H1 (cell line): ENCODE measurements at regions not wholly inside any gene's neighbourhood (a gene's known extent, or its start where the extent isn't known, plus 50 kb on each side); places are given as distances from the start of the nearest gene placed in this dataset.

Experiments
- CTCF ChIA-PET: fragments of 300-600 bp; sonication (Branson Sonifier 250); formaldehyde crosslinking; loops from one replicate; lab custom pipeline; 2021; ENCODE audit not compliant: partially characterized antibody; lab: Charles Lee
- POLR2A ChIA-PET: fragments of 300-600 bp; sonication (Branson Sonifier 250); formaldehyde crosslinking; loops from one replicate; lab custom pipeline; 2021; ENCODE audit warnings: inconsistent platforms; ENCODE audit not compliant: partially characterized antibody; lab: Charles Lee
- DNase-seq, 2 experiments: peaks; one replicate each; pipeline versions ENCODE4 v3.0.0 to v3.0.0-alpha.2; 2010 to 2022; ENCODE audit warnings: low spot score in 2 of 2, low read depth in 1 of 2, mixed read lengths in 1 of 2
- FAIRE-seq: peaks from 2 replicates; lab custom pipeline; 2011; peaks lifted over from hg19 to GRCh38; lab: Jason Lieb, UNC
- H2AFZ ChIP-seq: 2 replicates; pipeline ENCODE4 v1.8.1; 2012; ENCODE audit warnings: low read length, inconsistent platforms
- H2AK5ac ChIP-seq: 2 replicates; pipeline ENCODE4 v1.6.1; 2013; ENCODE audit warnings: low read depth, low read length
- H2BK120ac ChIP-seq: replicated peaks from 2 replicates; pipeline ENCODE3; 2013; ENCODE audit warnings: low read depth, low read length, inconsistent platforms
- H2BK12ac ChIP-seq: 2 replicates; pipeline ENCODE4 v1.6.1; 2013; ENCODE audit warnings: low read depth, low read length
- H2BK15ac ChIP-seq: 2 replicates; pipeline ENCODE4 v1.6.1; 2013; ENCODE audit warnings: low read length
- H2BK20ac ChIP-seq: 2 replicates; pipeline ENCODE4 v1.6.1; 2013; ENCODE audit warnings: low read length
- H2BK5ac ChIP-seq: 2 replicates; pipeline ENCODE4 v1.6.1; 2013; ENCODE audit warnings: low read depth, low read length
- H3K14ac ChIP-seq: 2 replicates; pipeline ENCODE4 v1.6.1; 2013; ENCODE audit warnings: inconsistent platforms; ENCODE audit not compliant: insufficient read length
- H3K18ac ChIP-seq: 2 replicates; pipeline ENCODE4 v1.6.1; 2013; ENCODE audit warnings: low read length; ENCODE audit errors: extremely low read depth
- H3K23ac ChIP-seq: 2 replicates; pipeline ENCODE4 v1.6.1; 2013; ENCODE audit warnings: inconsistent platforms; ENCODE audit not compliant: insufficient read length
- H3K23me2 ChIP-seq: 2 replicates; pipeline ENCODE4 v1.6.1; 2013; ENCODE audit warnings: low read depth, low read length
- H3K27ac ChIP-seq: 2 replicates; pipeline ENCODE4 v1.6.1; 2011; ENCODE audit warnings: low read depth, low read length, inconsistent platforms
- H3K27me3 ChIP-seq, 4 experiments: replicated peaks in 1 of 4; 1 replicate in 1 of 4; 2 replicates in 3 of 4; pipeline versions ENCODE4 v1.6.1 to v1.8.1; 2011 to 2013; ENCODE audit warnings: low read length in 3 of 4, mild to moderate bottlenecking in 3 of 4, inconsistent platforms in 2 of 4, mixed read lengths in 2 of 4, moderate library complexity in 1 of 4; ENCODE audit not compliant: control insufficient read depth in 3 of 4, insufficient read depth in 3 of 4; ENCODE audit errors: extremely low read depth in 1 of 4
- H3K36me3 ChIP-seq, 4 experiments: 2 replicates each; pipeline versions ENCODE4 v1.6.1 to v1.8.1; 2011 to 2013; ENCODE audit warnings: mild to moderate bottlenecking in 4 of 4, low read length in 3 of 4, moderate library complexity in 2 of 4, control low read depth in 1 of 4, inconsistent platforms in 1 of 4; ENCODE audit not compliant: insufficient read depth in 4 of 4, control insufficient read depth in 2 of 4
- H3K4ac ChIP-seq: replicated peaks from 2 replicates; pipeline ENCODE3; 2013; ENCODE audit warnings: low read length, low read depth, mixed read lengths, inconsistent platforms; ENCODE audit not compliant: insufficient read length
- H3K4me1 ChIP-seq, 4 experiments: replicated peaks in 1 of 4; 1 replicate in 1 of 4; 2 replicates in 3 of 4; pipeline versions ENCODE4 v1.6.1 to v1.8.1; 2011 to 2013; ENCODE audit warnings: low read length in 3 of 4, inconsistent platforms in 2 of 4, mixed read lengths in 1 of 4; ENCODE audit not compliant: insufficient read depth in 4 of 4, control insufficient read depth in 3 of 4
- H3K4me2 ChIP-seq, 2 experiments: 2 replicates each; pipeline versions ENCODE4 v1.6.1 to v1.8.1; 2011 to 2013; ENCODE audit warnings: low read depth in 2 of 2, low read length in 2 of 2, control low read depth in 1 of 2, inconsistent platforms in 1 of 2, mild to moderate bottlenecking in 1 of 2; ENCODE audit not compliant: insufficient read depth in 1 of 2
- H3K4me3 ChIP-seq, 4 experiments: fragments of 200-600, 300-600 bp in 1 of 4; sonication (generic), shearing (Covaris generic), sonication (Bioruptor Twin) in 1 of 4; 2 replicates each; pipeline versions ENCODE4 v1.5.1 to v1.8.1; 2011 to 2016; ENCODE audit warnings: low read length in 4 of 4, low read depth in 3 of 4, control low read depth in 2 of 4, inconsistent platforms in 2 of 4, mild to moderate bottlenecking in 2 of 4, mixed read lengths in 1 of 4, moderate library complexity in 1 of 4; ENCODE audit not compliant: insufficient read depth in 2 of 4; ENCODE audit errors: extremely low read depth in 1 of 4
- H3K56ac ChIP-seq: replicated peaks from 2 replicates; pipeline ENCODE3; 2013; ENCODE audit warnings: low read depth, mild to moderate bottlenecking, mixed read lengths, low read length, inconsistent platforms; ENCODE audit not compliant: insufficient read length
- H3K79me1 ChIP-seq: 2 replicates; pipeline ENCODE4 v1.6.1; 2013; ENCODE audit warnings: low read depth, low read length, control low read depth
- H3K79me2 ChIP-seq, 2 experiments: 2 replicates each; pipeline versions ENCODE4 v1.6.1 to v1.8.1; 2012 to 2013; ENCODE audit warnings: low read length in 2 of 2, mild to moderate bottlenecking in 2 of 2, inconsistent platforms in 1 of 2; ENCODE audit not compliant: insufficient read depth in 2 of 2, control insufficient read depth in 1 of 2
- H3K9ac ChIP-seq, 4 experiments: replicated peaks in 1 of 4; 1 replicate in 1 of 4; 2 replicates in 3 of 4; pipeline versions ENCODE4 v1.6.1 to v1.8.1; 2011 to 2013; ENCODE audit warnings: low read depth in 3 of 4, low read length in 3 of 4, control low read depth in 2 of 4, mild to moderate bottlenecking in 2 of 4, moderate library complexity in 2 of 4, inconsistent platforms in 1 of 4; ENCODE audit errors: extremely low read depth in 1 of 4
- H3K9me3 ChIP-seq, 2 experiments: 2 replicates each; pipeline versions ENCODE4 v1.6.1 to v1.8.1; 2012 to 2013; ENCODE audit warnings: mild to moderate bottlenecking in 2 of 2, moderate library complexity in 2 of 2, control low read depth in 1 of 2, inconsistent platforms in 1 of 2, low read depth in 1 of 2, low read length in 1 of 2, mixed read lengths in 1 of 2; ENCODE audit not compliant: insufficient read depth in 2 of 2
- H4K20me1 ChIP-seq, 2 experiments: replicated peaks in 1 of 2; 2 replicates each; pipeline versions ENCODE3 to v1.8.1; 2011 to 2013; ENCODE audit warnings: inconsistent platforms in 2 of 2, low read length in 2 of 2, mild to moderate bottlenecking in 1 of 2; ENCODE audit not compliant: insufficient read depth in 2 of 2, control insufficient read depth in 1 of 2
- H4K5ac ChIP-seq: 2 replicates; pipeline ENCODE4 v1.6.1; 2013; ENCODE audit warnings: low read length, low read depth, mixed read lengths, inconsistent platforms; ENCODE audit not compliant: insufficient read length
- H4K8ac ChIP-seq: 2 replicates; pipeline ENCODE4 v1.8.0; 2013; ENCODE audit warnings: mild to moderate bottlenecking, moderate library complexity, low read length, inconsistent platforms; ENCODE audit not compliant: insufficient read depth; ENCODE audit errors: extremely low read depth
- H4K91ac ChIP-seq: replicated peaks from 2 replicates; pipeline ENCODE3; 2013; ENCODE audit warnings: low read length, mixed read lengths, inconsistent platforms; ENCODE audit not compliant: insufficient read length
- ASH2L ChIP-seq: fragments of 200-600, 300-600 bp; sonication (generic); IDR thresholded peaks from one replicate; pipeline ENCODE4 v1.7.1; 2017; ENCODE audit warnings: low read length
- ATF3 ChIP-seq: IDR thresholded peaks from 2 replicates; pipeline ENCODE4 v1.6.1; 2011; ENCODE audit warnings: low read depth, mild to moderate bottlenecking, low read length; ENCODE audit not compliant: insufficient read depth
- BACH1 ChIP-seq: IDR thresholded peaks from 2 replicates; pipeline ENCODE4 v1.6.1; 2012; ENCODE audit warnings: low read length, improper control_type of control experiment
- BCL11A ChIP-seq, 2 experiments: IDR thresholded peaks; one replicate each; pipeline ENCODE4 v1.6.1; 2011; ENCODE audit warnings: low read depth in 2 of 2, low read length in 2 of 2, mild to moderate bottlenecking in 2 of 2
- CHD1 ChIP-seq: IDR thresholded peaks from 2 replicates; pipeline ENCODE4 v1.6.1; 2012; ENCODE audit warnings: low read depth, low read length, improper control_type of control experiment
- HDAC6 ChIP-seq: IDR thresholded peaks from one replicate; pipeline ENCODE4 v1.7.1; 2012; ENCODE audit warnings: low read depth, mild to moderate bottlenecking, inconsistent platforms, low read length, moderate library complexity
- JUN ChIP-seq: IDR thresholded peaks from 2 replicates; pipeline ENCODE4 v1.6.1; 2011; ENCODE audit warnings: low read depth, mild to moderate bottlenecking, improper control_type of control experiment, low read length
- NANOG ChIP-seq: IDR thresholded peaks from 2 replicates; pipeline ENCODE4 v1.6.1; 2011; ENCODE audit warnings: low read length, low read depth, mild to moderate bottlenecking, inconsistent platforms; ENCODE audit not compliant: insufficient read depth, poor library complexity, severe bottlenecking
- POU5F1 ChIP-seq: IDR thresholded peaks from 2 replicates; pipeline ENCODE4 v1.6.1; 2011; ENCODE audit warnings: low read depth, mild to moderate bottlenecking, low read length, moderate library complexity
- RNF2 ChIP-seq: fragments of 200-900, 300-1000 bp; sonication (generic); IDR thresholded peaks from 2 replicates; pipeline ENCODE4 v1.7.1; 2016; ENCODE audit warnings: borderline replicate concordance, low read depth, mild to moderate bottlenecking, antibody characterized with exemption, low read length; ENCODE audit not compliant: poor library complexity, severe bottlenecking; ENCODE audit errors: missing control alignments
- SIX5 ChIP-seq: IDR thresholded peaks from 2 replicates; pipeline ENCODE4 v1.6.1; 2011; ENCODE audit warnings: mild to moderate bottlenecking, low read depth, low read length
- SP1 ChIP-seq: IDR thresholded peaks from 2 replicates; pipeline ENCODE4 v1.6.1; 2011; ENCODE audit warnings: low read depth, low read length
- TAF1 ChIP-seq: IDR thresholded peaks from 2 replicates; pipeline ENCODE4 v1.6.1; 2011; ENCODE audit warnings: mild to moderate bottlenecking, low read depth, low read length
- YY1 ChIP-seq: IDR thresholded peaks from 2 replicates; pipeline ENCODE4 v1.6.1; 2011; ENCODE audit warnings: low read depth, mild to moderate bottlenecking, low read length
- whole genome bisulfite sequencing, 2 experiments: shearing (Covaris generic) in 1 of 2; methylation state at CpG; one replicate each; pipeline versions ENCODE4 v1.1.6 to v1.1.7; 2013 to 2015; ENCODE audit warnings: low lambda C conversion rate in 2 of 2, mixed read lengths in 2 of 2, inconsistent platforms in 1 of 2, low coverage in 1 of 2, missing lambda C conversion rate in 1 of 2; ENCODE audit not compliant: insufficient replicate concordance in 2 of 2, insufficient coverage in 1 of 2, insufficient read length in 1 of 2; ENCODE audit errors: extremely low coverage in 1 of 2, missing lambda C conversion rate in 1 of 2; 5-methylcytosine and 5-hydroxymethylcytosine counted together

- 75% methylated on average over 12 of the region's 14 CpGs; no CpG with 5 or more reads in 1 of the 2 experiments for WGBS, 2 experiments
- TF ChIP-seq BCL11A (IDR thresholded peaks at IDR 0.05; ENCODE audit: low read depth in 2 of 2, low read length in 2 of 2) = no peak
- TF ChIP-seq BACH1 = no peak
- no peak for TF ChIP-seq CHD1
- no peak for TF ChIP-seq ATF3
- no peak for TF ChIP-seq RNF2
- TF ChIP-seq ASH2L = no peak
- no peak for TF ChIP-seq YY1
- TF ChIP-seq TAF1 = no peak
- TF ChIP-seq SP1 = no peak
- no peak for TF ChIP-seq HDAC6
- no peak for TF ChIP-seq JUN
- TF ChIP-seq POU5F1 = no peak
- no peak for TF ChIP-seq NANOG
- no peak for TF ChIP-seq SIX5
These were observed 173.9 kb upstream of the LHX5 start for GRCh38 chr12:113645603-113646002.

More at GRCh38 chr12:113645603-113646002, 173.9 kb upstream of the LHX5 start:
- Histone ChIP-seq H3K9me3 (no peaks in the 10 kb centered on the region), H3K56ac (no peak overlapping the region), H3K79me1 (no peaks in the 10 kb centered on the region), H2BK15ac (no peak overlapping the region), H3K79me2 (no peaks in the 10 kb centered on the region), H3K4me3 (no peak overlapping the region), H4K8ac (no peak overlapping the region), H3K36me3 (no peaks in the 10 kb centered on the region; a peak in 1 of 8 replicates), H3K14ac (no peak overlapping the region), H2AK5ac (no peak overlapping the region), H3K4ac (no peak overlapping the region), H2BK5ac (no peak overlapping the region), H3K4me1 (peaks cover 0 to 12% (median 2%) of the 10 kb centered on the region in 4 experiments; a peak in 5 of 7 replicates), H2BK120ac (no peak overlapping the region), H3K23ac (no peak overlapping the region), H4K5ac (no peak overlapping the region), H3K18ac (no peak overlapping the region), H3K4me2 (no peak overlapping the region), H4K20me1 (no peaks in the 10 kb centered on the region), H2AFZ (no peak overlapping the region), H2BK20ac (no peak overlapping the region), H4K91ac (no peak overlapping the region), H3K9ac (no peak overlapping the region), H3K27ac (no peak overlapping the region), H3K23me2 (no peaks in the 10 kb centered on the region), H2BK12ac (no peak overlapping the region), H3K27me3 (no peaks in the 10 kb centered on the region; a peak in 1 of 7 replicates)
- POLR2A ChIA-PET = no interaction called here
- DNase-seq = no peak
- CTCF ChIA-PET = interaction anchor here (1.1 to 3.4 kb wide), 5 partner anchors 10 to 246 kb away, joined by 4 to 20 read pairs (median 4); no protein-coding TSS in a partner anchor
- FAIRE-seq = no peak
